ENCODE measurements at regions not wholly inside any gene's neighbourhood (a gene's known extent, or its start where the extent isn't known, plus 50 kb on each side); places are given as distances from the start of the nearest gene placed in this dataset.

GRCh38 chr4:24063731-24064130, 173.9 kb upstream of the PPARGC1A start (continued):
- TF ChIP-seq CHD7 (IDR thresholded peaks at IDR 0.05; ENCODE audit: insufficient replicate concordance, low read length) = no peak
- TF ChIP-seq HDAC6 (IDR thresholded peaks at IDR 0.05; ENCODE audit: low read depth, low read length) = no peak
